Vagina (tissue), 2 donors: ENCODE measurements at regions not wholly inside any gene's neighbourhood (a gene's known extent, or its start where the extent isn't known, plus 50 kb on each side); places are given as distances from the start of the nearest gene placed in this dataset.

ENCODE experiments used
- POLR2A ChIP-seq, 2 donors: fragments of 450-650 bp; IDR thresholded peaks; one replicate each; pipeline ENCODE4 v1.6.1; 2017; ENCODE audit warnings: antibody characterized with exemption in 2 of 2, mild to moderate bottlenecking in 2 of 2, moderate library complexity in 2 of 2
- TF ChIP-seq, protein P1 (sequence below), 3 experiments: fragments of 450-650 bp in 2 of 3; fragments of 200-600 bp in 1 of 3; sonication (generic) in 1 of 3; IDR thresholded peaks; one replicate each; pipeline ENCODE4 v1.5.1; 2017 to 2019; ENCODE audit warnings: antibody characterized with exemption in 3 of 3, mild to moderate bottlenecking in 2 of 3, moderate library complexity in 2 of 3

DNA sequence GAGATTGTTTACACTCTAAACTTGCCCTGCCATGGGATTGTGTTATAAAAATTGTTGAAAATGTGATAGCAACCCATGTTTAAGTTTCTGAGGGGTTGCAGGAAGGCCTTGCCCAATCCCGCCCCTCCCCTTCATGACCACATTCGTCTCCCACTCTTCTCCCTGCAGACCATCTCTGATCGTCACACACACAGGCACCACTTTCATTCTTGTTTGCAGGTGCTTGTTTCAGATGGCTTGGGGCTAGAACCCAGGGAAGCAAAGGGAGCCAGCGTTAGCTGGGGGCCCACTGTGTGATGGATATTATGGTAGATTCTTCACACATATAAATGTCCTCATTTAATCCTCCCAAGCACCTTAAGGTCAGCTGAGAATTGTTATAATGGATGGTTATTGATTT is 286.7 kb upstream of the HABP2 start:
- TF ChIP-seq, protein P1, sequence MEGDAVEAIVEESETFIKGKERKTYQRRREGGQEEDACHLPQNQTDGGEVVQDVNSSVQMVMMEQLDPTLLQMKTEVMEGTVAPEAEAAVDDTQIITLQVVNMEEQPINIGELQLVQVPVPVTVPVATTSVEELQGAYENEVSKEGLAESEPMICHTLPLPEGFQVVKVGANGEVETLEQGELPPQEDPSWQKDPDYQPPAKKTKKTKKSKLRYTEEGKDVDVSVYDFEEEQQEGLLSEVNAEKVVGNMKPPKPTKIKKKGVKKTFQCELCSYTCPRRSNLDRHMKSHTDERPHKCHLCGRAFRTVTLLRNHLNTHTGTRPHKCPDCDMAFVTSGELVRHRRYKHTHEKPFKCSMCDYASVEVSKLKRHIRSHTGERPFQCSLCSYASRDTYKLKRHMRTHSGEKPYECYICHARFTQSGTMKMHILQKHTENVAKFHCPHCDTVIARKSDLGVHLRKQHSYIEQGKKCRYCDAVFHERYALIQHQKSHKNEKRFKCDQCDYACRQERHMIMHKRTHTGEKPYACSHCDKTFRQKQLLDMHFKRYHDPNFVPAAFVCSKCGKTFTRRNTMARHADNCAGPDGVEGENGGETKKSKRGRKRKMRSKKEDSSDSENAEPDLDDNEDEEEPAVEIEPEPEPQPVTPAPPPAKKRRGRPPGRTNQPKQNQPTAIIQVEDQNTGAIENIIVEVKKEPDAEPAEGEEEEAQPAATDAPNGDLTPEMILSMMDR (IDR thresholded peaks at IDR 0.05): no peak
- TF ChIP-seq POLR2A (IDR thresholded peaks at IDR 0.05): no peak
